Neutrophil (primary cell): ENCODE measurements at regions not wholly inside any gene's neighbourhood (a gene's known extent, or its start where the extent isn't known, plus 50 kb on each side); places are given as distances from the start of the nearest gene placed in this dataset.

ENCODE experiments used
- H3K27ac ChIP-seq: fragments of 200-600 bp; sonication (generic); 2 replicates; pipeline ENCODE4 v1.5.1; 2016; ENCODE audit warnings: mild to moderate bottlenecking, moderate library complexity
- H3K27me3 ChIP-seq: fragments of 200-600 bp; sonication (generic); 2 replicates; pipeline ENCODE4 v1.6.0; 2016; ENCODE audit warnings: mild to moderate bottlenecking
- H3K36me3 ChIP-seq: fragments of 200-600 bp; sonication (generic); 2 replicates; pipeline ENCODE4 v1.5.1; 2017
- H3K4me1 ChIP-seq, 2 experiments: fragments of 200-600 bp in 1 of 2; sonication (generic) in 1 of 2; 1 replicate in 1 of 2; 2 replicates in 1 of 2; pipeline versions ENCODE4 v1.5.1 to v1.6.1; 2013 to 2016; ENCODE audit warnings: low read depth in 1 of 2, low read length in 1 of 2, mild to moderate bottlenecking in 1 of 2, moderate library complexity in 1 of 2; ENCODE audit not compliant: control insufficient read depth in 1 of 2, insufficient read depth in 1 of 2
- H3K4me3 ChIP-seq, 2 experiments: fragments of 200-600 bp in 1 of 2; sonication (generic) in 1 of 2; 1 replicate in 1 of 2; 2 replicates in 1 of 2; pipeline ENCODE4 v1.5.1; 2013 to 2016; ENCODE audit warnings: low read depth in 1 of 2, low read length in 1 of 2, mild to moderate bottlenecking in 1 of 2, moderate library complexity in 1 of 2
- H3K9me3 ChIP-seq: fragments of 200-600 bp; sonication (generic); 2 replicates; pipeline ENCODE4 v1.5.1; 2016
- CTCF ChIP-seq: fragments of 200-600 bp; sonication (generic); IDR thresholded peaks from 2 replicates; pipeline ENCODE4 v1.5.1; 2016; ENCODE audit warnings: antibody characterized with exemption

- H3K36me3 ChIP-seq: no peaks in the 10 kb centered on the region
- no peak for TF ChIP-seq CTCF
- peaks cover 76% of the 10 kb centered on the region for H3K27me3 ChIP-seq
These were observed 86.7 kb upstream of the POU3F1 start for GRCh38 chr1:38133304-38133703.

GRCh38 chr1:38132681-38133080, 86.1 kb upstream of the POU3F1 start:
- H3K4me3 ChIP-seq: no peak overlapping the region
- no peaks in the 10 kb centered on the region for H3K9me3 ChIP-seq
- no peaks in the 10 kb centered on the region for H3K4me1 ChIP-seq
- H3K36me3 ChIP-seq: no peaks in the 10 kb centered on the region
- peaks cover 71% of the 10 kb centered on the region for H3K27me3 ChIP-seq
- no peak for TF ChIP-seq CTCF
- H3K27ac ChIP-seq: no peak overlapping the region

More at GRCh38 chr1:38133304-38133703, 86.7 kb upstream of the POU3F1 start:
- Histone ChIP-seq H3K9me3 (no peaks in the 10 kb centered on the region), H3K4me3 (no peak overlapping the region), H3K4me1 (no peaks in the 10 kb centered on the region), H3K27ac (no peak overlapping the region)

- Histone ChIP-seq H3K4me3 (no peak overlapping the region), H3K4me1 (no peaks in the 10 kb centered on the region), H3K36me3 (no peaks in the 10 kb centered on the region), H3K27me3 (peaks cover 56% of the 10 kb centered on the region), H3K9me3 (no peaks in the 10 kb centered on the region), H3K27ac (no peak overlapping the region)
- no peak for TF ChIP-seq CTCF
These were observed 84.5 kb upstream of the POU3F1 start for GRCh38 chr1:38131024-38131585.

- Histone ChIP-seq H3K9me3 (no peaks in the 10 kb centered on the region), H3K4me3 (no peak overlapping the region), H3K4me1 (no peaks in the 10 kb centered on the region), H3K27ac (no peak overlapping the region), H3K27me3 (peaks cover 44% of the 10 kb centered on the region), H3K36me3 (no peaks in the 10 kb centered on the region)
- TF ChIP-seq CTCF: no peak
These were observed 83.4 kb upstream of the POU3F1 start for GRCh38 chr1:38129971-38130370.

- no peaks in the 10 kb centered on the region for H3K9me3 ChIP-seq
- H3K27me3 ChIP-seq: peaks cover 39% of the 10 kb centered on the region
- no peak for TF ChIP-seq CTCF
These were observed 82.9 kb upstream of the POU3F1 start for GRCh38 chr1:38129473-38129872.

More at GRCh38 chr1:38129473-38129872, 82.9 kb upstream of the POU3F1 start:
- Histone ChIP-seq H3K27ac (no peak overlapping the region), H3K36me3 (no peaks in the 10 kb centered on the region), H3K4me3 (no peak overlapping the region), H3K4me1 (no peaks in the 10 kb centered on the region)
